Endothelial cell of umbilical vein (primary cell): ENCODE measurements at regions not wholly inside any gene's neighbourhood (a gene's known extent, or its start where the extent isn't known, plus 50 kb on each side); places are given as distances from the start of the nearest gene placed in this dataset.

Experiments
- BruUV-seq: library from RNA; stranded (reverse); fragments of 400-500 nt; replicated peaks from 2 replicates; lab custom pipeline; 2021; lab: Mats Ljungman, UMichigan
- CTCF ChIA-PET: fragments of 300-600, 350-600 bp; sonication (Branson Sonifier 250); formaldehyde crosslinking; loops from one replicate; lab custom pipeline; 2021; ENCODE audit warnings: antibody characterized with exemption, inconsistent platforms; lab: Charles Lee
- POLR2A ChIA-PET: fragments of 300-600, 350-600 bp; sonication (Branson Sonifier 250); formaldehyde crosslinking; loops from one replicate; lab custom pipeline; 2021; ENCODE audit warnings: antibody characterized with exemption, inconsistent platforms; lab: Charles Lee
- DNase-seq: peaks from one replicate; pipeline ENCODE4 v3.0.0-alpha.2; 2011; ENCODE audit warnings: low read depth, low spot score
- FAIRE-seq: peaks from 2 replicates; lab custom pipeline; 2011; peaks lifted over from hg19 to GRCh38; lab: Jason Lieb, UNC
- H2AFZ ChIP-seq: 2 replicates; pipeline ENCODE4 v1.6.0; 2012; ENCODE audit warnings: low read depth, low read length, control low read depth, inconsistent platforms
- H3K27ac ChIP-seq: 2 replicates; pipeline ENCODE4 v1.5.1; 2011; ENCODE audit warnings: low read depth, mild to moderate bottlenecking, control low read depth, low read length, moderate library complexity; ENCODE audit not compliant: insufficient read depth
- H3K27me3 ChIP-seq, 2 experiments: 2 replicates each; pipeline versions ENCODE4 v1.6.0 to v1.6.1; 2011; ENCODE audit warnings: low read length in 2 of 2, mixed read lengths in 1 of 2; ENCODE audit not compliant: control insufficient read depth in 2 of 2, insufficient read depth in 2 of 2
- H3K36me3 ChIP-seq, 2 experiments: 2 replicates in 1 of 2; 3 replicates in 1 of 2; pipeline ENCODE4 v1.5.1; 2011; ENCODE audit warnings: low read length in 2 of 2, mild to moderate bottlenecking in 1 of 2, moderate library complexity in 1 of 2; ENCODE audit not compliant: control insufficient read depth in 2 of 2, insufficient read depth in 2 of 2; ENCODE audit errors: extremely low read depth in 1 of 2
- H3K4me1 ChIP-seq: 3 replicates; pipeline ENCODE4 v1.5.1; 2011; ENCODE audit warnings: mild to moderate bottlenecking, low read length; ENCODE audit not compliant: control insufficient read depth, insufficient read depth; ENCODE audit errors: extremely low read depth
- H3K4me2 ChIP-seq: 2 replicates; pipeline ENCODE4 v1.6.1; 2011; ENCODE audit warnings: low read length, control low read depth, mixed read lengths; ENCODE audit not compliant: insufficient read depth
- H3K4me3 ChIP-seq, 3 experiments: fragments of 200-600 bp in 1 of 3; sonication (generic), shearing (Covaris generic) in 1 of 3; replicated peaks in 1 of 3; 2 replicates each; pipeline ENCODE4 v1.5.1; 2011 to 2016; ENCODE audit warnings: control low read depth in 3 of 3, low read length in 3 of 3, mild to moderate bottlenecking in 2 of 3, inconsistent platforms in 1 of 3, low read depth in 1 of 3, moderate library complexity in 1 of 3; ENCODE audit not compliant: insufficient read depth in 1 of 3
- H3K79me2 ChIP-seq: 2 replicates; pipeline ENCODE4 v1.6.0; 2012; ENCODE audit warnings: low read length, inconsistent platforms; ENCODE audit not compliant: control insufficient read depth, insufficient read depth
- H3K9ac ChIP-seq: replicated peaks from 2 replicates; pipeline ENCODE3; 2011; ENCODE audit warnings: low read length, control low read depth; ENCODE audit not compliant: insufficient read depth; ENCODE audit errors: extremely low read depth
- H3K9me1 ChIP-seq: replicated peaks from 3 replicates; pipeline ENCODE4 v1.6.0; 2011; ENCODE audit warnings: mild to moderate bottlenecking, low read length; ENCODE audit not compliant: control insufficient read depth, insufficient read depth; ENCODE audit errors: extremely low read depth
- H3K9me3 ChIP-seq: replicated peaks from 2 replicates; pipeline ENCODE4 v1.5.1; 2012; ENCODE audit warnings: low read length, inconsistent platforms; ENCODE audit not compliant: control insufficient read depth, insufficient read depth
- H4K20me1 ChIP-seq: replicated peaks from 2 replicates; pipeline ENCODE3; 2011; ENCODE audit warnings: mild to moderate bottlenecking, low read length; ENCODE audit not compliant: control insufficient read depth, insufficient read depth; ENCODE audit errors: extremely low read depth
- CTCF ChIP-seq, 2 donors: IDR thresholded peaks; 1 replicate in 1 of 2; 2 replicates in 1 of 2; pipeline ENCODE4 v1.5.1; 2011; ENCODE audit warnings: low read length in 2 of 2, mild to moderate bottlenecking in 2 of 2, moderate library complexity in 2 of 2, control low read depth in 1 of 2, inconsistent platforms in 1 of 2, low read depth in 1 of 2; ENCODE audit not compliant: insufficient read depth in 1 of 2; ENCODE audit errors: extremely low read depth in 1 of 2
- EZH2 ChIP-seq: IDR thresholded peaks from 2 replicates; pipeline ENCODE4 v1.6.1; 2012; ENCODE audit warnings: borderline replicate concordance, low read depth, mild to moderate bottlenecking, moderate library complexity, low read length, inconsistent platforms; ENCODE audit not compliant: severe bottlenecking
- FOS ChIP-seq: IDR thresholded peaks from 2 replicates; pipeline ENCODE4 v1.6.1; 2011; ENCODE audit warnings: mild to moderate bottlenecking, low read length, moderate library complexity, borderline replicate concordance; ENCODE audit not compliant: insufficient read depth
- GATA2 ChIP-seq: IDR thresholded peaks from 2 replicates; pipeline ENCODE4 v1.7.0; 2011; ENCODE audit warnings: low read depth, mild to moderate bottlenecking, moderate library complexity, mixed read lengths, low read length; ENCODE audit not compliant: insufficient read length, insufficient read depth
- JUN ChIP-seq: IDR thresholded peaks from 2 replicates; pipeline ENCODE4 v1.6.1; 2011; ENCODE audit warnings: borderline replicate concordance, low read depth; ENCODE audit not compliant: insufficient read length, insufficient read depth
- MAX ChIP-seq: IDR thresholded peaks from 2 replicates; pipeline ENCODE4 v1.6.1; 2011; ENCODE audit not compliant: insufficient read depth, insufficient read length
- MYC ChIP-seq: IDR thresholded peaks from one replicate; pipeline ENCODE4 v1.6.1; 2011; ENCODE audit warnings: mild to moderate bottlenecking, low read depth, low read length
- POLR2A ChIP-seq: IDR thresholded peaks from 2 replicates; pipeline ENCODE4 v1.6.1; 2012; ENCODE audit warnings: low read depth, mild to moderate bottlenecking, control low read depth, low read length
- POLR2AphosphoS5 ChIP-seq: IDR thresholded peaks from 2 replicates; pipeline ENCODE4 v1.6.1; 2012; ENCODE audit warnings: low read depth, mild to moderate bottlenecking, control low read depth, low read length, moderate library complexity; ENCODE audit not compliant: insufficient read depth
- dilution Hi-C: fragments of 300-500 bp; cut with MboI; formaldehyde crosslinking; loops from one replicate; pipeline ENCODE4 v1.15.0; 2019; ENCODE audit warnings: low sequenced_read_pairs; ENCODE audit not compliant: extremely low pct_ligation_motif_present
- intact Hi-C: fragments of 100-400 bp; cut with micrococcal nuclease; formaldehyde crosslinking; loops from one replicate; pipeline ENCODE4 v1.10.0; 2022

- POLR2A ChIA-PET, result no interaction called here
- H2AFZ ChIP-seq, result no peak overlapping the region
- peaks cover 1% of the 10 kb centered on the region for H3K9me3 ChIP-seq
- no peak overlapping the region for H3K27ac ChIP-seq
- BruUV-seq, result no TSS peak
- TF ChIP-seq FOS (no peak), GATA2 (no peak), JUN (no peak), POLR2A (no peak), CTCF (IDR thresholded peaks at IDR 0.05; ENCODE audit: extremely low read depth in 1 of 2, insufficient read depth in 1 of 2, low read depth in 1 of 2, low read length in 2 of 2) (no peak), MAX (no peak), EZH2 (no peak), MYC (no peak), POLR2AphosphoS5 (no peak)
- DNase-seq, result no peak
- no peak overlapping the region for H3K4me3 ChIP-seq
- H3K9ac ChIP-seq, result no peak overlapping the region
- intact Hi-C loops (no loop called here), dilution Hi-C loops (no loop called here)
- CTCF ChIA-PET, result no interaction called here
- H4K20me1 ChIP-seq, result no peaks in the 10 kb centered on the region
- no peaks in the 10 kb centered on the region for H3K27me3 ChIP-seq
- H3K36me3 ChIP-seq, result no peaks in the 10 kb centered on the region
- no peaks in the 10 kb centered on the region for H3K4me1 ChIP-seq
- H3K4me2 ChIP-seq, result no peak overlapping the region
- FAIRE-seq, result no peak
- H3K79me2 ChIP-seq, result no peaks in the 10 kb centered on the region
- no peaks in the 10 kb centered on the region for H3K9me1 ChIP-seq
Observed at GRCh38 chr19:31146546-31147183, 202.6 kb downstream of the TSHZ3 start.
